ENCODE measurements at regions not wholly inside any gene's neighbourhood (a gene's known extent, or its start where the extent isn't known, plus 50 kb on each side); places are given as distances from the start of the nearest gene placed in this dataset.

GRCh38 chr10:27312854-27313253 lies 72.3 kb upstream of the ACBD5 start:
- TF ChIP-seq CTCF (IDR thresholded peaks at IDR 0.05 in 4 of 5, conservative IDR thresholded peaks at IDR 0.05 in 1 of 5) = no peak
- TF ChIP-seq POLR2A (IDR thresholded peaks at IDR 0.05) = no peak
